ENCODE measurements at regions not wholly inside any gene's neighbourhood (a gene's known extent, or its start where the extent isn't known, plus 50 kb on each side); places are given as distances from the start of the nearest gene placed in this dataset.
A peak's percentile ranks its signal among the peaks of the same experiment; 100 is the strongest.

DNA sequence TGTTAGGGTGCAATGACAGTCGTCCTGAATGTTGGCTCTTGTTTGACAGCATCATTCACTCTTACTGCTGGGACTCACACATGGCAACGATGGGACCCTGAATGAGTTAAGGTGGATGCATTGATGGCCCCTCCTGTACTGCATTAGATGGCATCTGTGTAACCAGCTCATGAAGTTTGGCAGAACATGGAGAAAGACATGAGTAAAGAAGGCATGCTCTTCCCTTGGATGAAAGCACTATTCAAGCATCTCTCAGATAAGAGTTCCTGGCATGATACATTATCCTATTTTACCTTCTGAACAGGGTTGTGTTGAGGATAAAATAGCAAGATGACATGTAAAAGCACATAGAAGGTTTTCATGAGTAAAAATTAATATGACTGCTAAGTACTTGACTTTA is 142.2 kb upstream of the GAS1 start:
- Histone ChIP-seq H3K9me3 (ENCODE audit: control insufficient read depth in 4 of 4, insufficient read depth in 3 of 4, low read length in 3 of 4) (peaks cover 0 to 4% (median 2%) of the 10 kb centered on the region in 4 donors), H3K27me3 (ENCODE audit: control insufficient read depth in 3 of 3, insufficient read depth in 3 of 3, low read length in 2 of 3) (no peaks in the 10 kb centered on the region), H3K4me1 (ENCODE audit: control insufficient read depth in 5 of 5, insufficient read depth in 5 of 5, low read length in 5 of 5) (peaks cover 0 to 28% (median 14%) of the 10 kb centered on the region in 5 donors), H3K27ac (ENCODE audit: low read depth in 1 of 2, low read length in 1 of 2) (no peak overlapping the region), H3K9ac (ENCODE audit: insufficient read depth in 1 of 2, low read length in 2 of 2) (no peak overlapping the region), H3K36me3 (ENCODE audit: control insufficient read depth in 4 of 4, insufficient read depth in 4 of 4, low read length in 4 of 4) (no peaks in the 10 kb centered on the region), H3K4me3 (no peak overlapping the region)
- TF ChIP-seq, protein P1, sequence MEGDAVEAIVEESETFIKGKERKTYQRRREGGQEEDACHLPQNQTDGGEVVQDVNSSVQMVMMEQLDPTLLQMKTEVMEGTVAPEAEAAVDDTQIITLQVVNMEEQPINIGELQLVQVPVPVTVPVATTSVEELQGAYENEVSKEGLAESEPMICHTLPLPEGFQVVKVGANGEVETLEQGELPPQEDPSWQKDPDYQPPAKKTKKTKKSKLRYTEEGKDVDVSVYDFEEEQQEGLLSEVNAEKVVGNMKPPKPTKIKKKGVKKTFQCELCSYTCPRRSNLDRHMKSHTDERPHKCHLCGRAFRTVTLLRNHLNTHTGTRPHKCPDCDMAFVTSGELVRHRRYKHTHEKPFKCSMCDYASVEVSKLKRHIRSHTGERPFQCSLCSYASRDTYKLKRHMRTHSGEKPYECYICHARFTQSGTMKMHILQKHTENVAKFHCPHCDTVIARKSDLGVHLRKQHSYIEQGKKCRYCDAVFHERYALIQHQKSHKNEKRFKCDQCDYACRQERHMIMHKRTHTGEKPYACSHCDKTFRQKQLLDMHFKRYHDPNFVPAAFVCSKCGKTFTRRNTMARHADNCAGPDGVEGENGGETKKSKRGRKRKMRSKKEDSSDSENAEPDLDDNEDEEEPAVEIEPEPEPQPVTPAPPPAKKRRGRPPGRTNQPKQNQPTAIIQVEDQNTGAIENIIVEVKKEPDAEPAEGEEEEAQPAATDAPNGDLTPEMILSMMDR (IDR thresholded peaks at IDR 0.05; ENCODE audit: control extremely low read depth, extremely low read depth) = no peak
- WGBS, 2 donors = 41 to 69% methylated on average over 2 of the region's 2 CpGs
- DNase-seq = no peak
- ATAC-seq (ENCODE audit: insufficient read depth, low FRiP score) = no peak

DNA sequence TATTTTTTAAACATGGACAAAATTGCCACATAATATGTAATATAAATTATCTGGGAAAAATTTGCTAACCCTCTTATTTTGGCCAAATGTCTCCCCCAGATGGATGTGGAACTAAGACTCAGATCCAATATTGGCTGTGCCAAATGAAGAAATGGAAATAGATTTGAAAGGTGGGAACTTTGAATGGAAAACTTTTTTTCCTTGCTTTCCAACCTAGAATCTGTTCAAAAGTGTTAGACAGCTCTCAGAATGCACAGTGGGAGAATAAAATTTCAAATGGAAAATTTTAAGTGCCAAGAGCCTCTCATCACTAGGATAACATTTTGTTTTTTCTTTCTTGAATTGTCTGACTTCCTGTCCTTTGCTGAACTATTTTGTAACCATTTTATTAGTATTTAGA is 142.6 kb upstream of the GAS1 start:
- Histone ChIP-seq H3K9me3 (ENCODE audit: control insufficient read depth in 4 of 4, insufficient read depth in 3 of 4, low read length in 3 of 4) (peaks cover 0 to 4% (median 2%) of the 10 kb centered on the region in 4 donors), H3K36me3 (ENCODE audit: control insufficient read depth in 4 of 4, insufficient read depth in 4 of 4, low read length in 4 of 4) (no peaks in the 10 kb centered on the region), H3K9ac (ENCODE audit: insufficient read depth in 1 of 2, low read length in 2 of 2) (no peak overlapping the region), H3K4me3 (no peak overlapping the region), H3K4me1 (ENCODE audit: control insufficient read depth in 5 of 5, insufficient read depth in 5 of 5, low read length in 5 of 5) (peaks cover 0 to 28% (median 14%) of the 10 kb centered on the region in 5 donors), H3K27ac (ENCODE audit: low read depth in 1 of 2, low read length in 1 of 2) (no peak overlapping the region), H3K27me3 (ENCODE audit: control insufficient read depth in 3 of 3, insufficient read depth in 3 of 3, low read length in 2 of 3) (no peaks in the 10 kb centered on the region)
- TF ChIP-seq, protein P1 (IDR thresholded peaks at IDR 0.05; ENCODE audit: control extremely low read depth, extremely low read depth) = no peak
- ATAC-seq (ENCODE audit: insufficient read depth, low FRiP score) (no peak), DNase-seq (peak in 2 of 3 donors; percentile 47 to 51)

DNA sequence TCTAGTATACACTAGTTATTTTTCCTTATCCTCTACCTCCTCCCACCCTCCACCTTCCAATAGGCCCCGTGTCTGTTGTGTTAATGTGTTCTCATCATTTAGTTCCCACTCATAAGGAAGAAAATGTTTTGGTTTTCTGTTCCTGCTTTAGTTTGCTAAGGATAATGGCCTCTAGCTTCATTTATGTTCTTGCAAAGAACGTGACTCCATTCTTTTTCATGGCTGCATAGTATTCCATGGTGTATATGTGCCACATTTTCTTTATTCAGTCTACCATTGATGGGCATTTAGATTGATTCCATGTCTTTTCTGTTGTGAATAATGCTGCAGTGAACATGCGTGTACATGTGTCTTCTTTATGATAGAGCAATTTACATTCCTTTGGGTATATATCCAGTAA is 146.5 kb upstream of the GAS1 start:
- ATAC-seq (ENCODE audit: insufficient read depth, low FRiP score) (no peak), DNase-seq (no peak)
- H3K9ac ChIP-seq (ENCODE audit: insufficient read depth in 1 of 2, low read length in 2 of 2) = no peak overlapping the region
- H3K27me3 ChIP-seq (ENCODE audit: control insufficient read depth in 3 of 3, insufficient read depth in 3 of 3, low read length in 2 of 3) = no peaks in the 10 kb centered on the region
- WGBS, 2 donors = 79 to 91% methylated on average over 3 of the region's 3 CpGs
- H3K9me3 ChIP-seq (ENCODE audit: control insufficient read depth in 4 of 4, insufficient read depth in 3 of 4, low read length in 3 of 4) = peaks cover 0 to 4% (median 0%) of the 10 kb centered on the region in 4 donors
- H3K27ac ChIP-seq (ENCODE audit: low read depth in 1 of 2, low read length in 1 of 2) = no peak overlapping the region
- H3K4me3 ChIP-seq = no peak overlapping the region
- H3K4me1 ChIP-seq (ENCODE audit: control insufficient read depth in 5 of 5, insufficient read depth in 5 of 5, low read length in 5 of 5) = peaks cover 0 to 11% (median 0%) of the 10 kb centered on the region in 5 donors
- TF ChIP-seq, protein P1 (IDR thresholded peaks at IDR 0.05; ENCODE audit: control extremely low read depth, extremely low read depth) = no peak
- no peaks in the 10 kb centered on the region for H3K36me3 ChIP-seq (ENCODE audit: control insufficient read depth in 4 of 4, insufficient read depth in 4 of 4, low read length in 4 of 4)

DNA sequence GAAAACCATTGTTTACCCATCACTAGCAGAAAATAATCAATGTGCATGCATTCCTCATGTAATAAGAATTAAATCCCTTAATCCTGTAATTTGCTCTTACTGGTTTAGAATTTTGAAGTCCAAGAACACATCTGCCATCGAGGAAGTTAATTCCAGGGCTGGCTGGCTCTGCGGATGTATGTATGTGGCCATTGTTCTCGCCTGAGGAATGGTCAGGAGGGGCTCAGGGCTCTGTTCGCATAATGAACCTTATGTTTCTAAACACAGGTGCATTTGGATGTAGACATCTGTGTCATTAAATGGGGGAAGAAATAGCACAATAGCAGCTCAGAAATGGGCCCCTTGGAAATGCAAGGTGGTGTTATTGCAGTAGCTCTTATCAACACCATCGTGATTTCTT is 148.6 kb upstream of the GAS1 start:
- H3K27me3 ChIP-seq (ENCODE audit: control insufficient read depth in 3 of 3, insufficient read depth in 3 of 3, low read length in 2 of 3) = no peaks in the 10 kb centered on the region
- H3K4me3 ChIP-seq = no peak overlapping the region
- no peak overlapping the region for H3K27ac ChIP-seq (ENCODE audit: low read depth in 1 of 2, low read length in 1 of 2)
- H3K36me3 ChIP-seq (ENCODE audit: control insufficient read depth in 4 of 4, insufficient read depth in 4 of 4, low read length in 4 of 4) = no peaks in the 10 kb centered on the region
- TF ChIP-seq, protein P1 (IDR thresholded peaks at IDR 0.05; ENCODE audit: control extremely low read depth, extremely low read depth) = no peak
- H3K9ac ChIP-seq (ENCODE audit: insufficient read depth in 1 of 2, low read length in 2 of 2) = no peak overlapping the region
- no peak for ATAC-seq (ENCODE audit: insufficient read depth, low FRiP score)
- H3K4me1 ChIP-seq (ENCODE audit: control insufficient read depth in 5 of 5, insufficient read depth in 5 of 5, low read length in 5 of 5) = no peaks in the 10 kb centered on the region
- H3K9me3 ChIP-seq (ENCODE audit: control insufficient read depth in 4 of 4, insufficient read depth in 3 of 4, low read length in 3 of 4) = peaks cover 0 to 4% (median 0%) of the 10 kb centered on the region in 4 donors
- 79 to 80% methylated on average over 5 of the region's 5 CpGs for WGBS, 2 donors
- no peak for DNase-seq

Data from lung (tissue), 11 donors.